Endodermal cell (in vitro differentiated cells): ENCODE measurements at regions not wholly inside any gene's neighbourhood (a gene's known extent, or its start where the extent isn't known, plus 50 kb on each side); places are given as distances from the start of the nearest gene placed in this dataset.
A peak's percentile ranks its signal among the peaks of the same experiment; 100 is the strongest.
"Not testable (repeated sequence)": the region's sequence is repeated elsewhere in the genome, so short reads cannot be mapped to it uniquely, and the experiment has no call there.

Experiments used
- DNase-seq: peaks from one replicate; pipeline ENCODE4 v3.0.0-alpha.2; 2017
- H3K27ac ChIP-seq: 2 replicates; pipeline ENCODE4 v1.5.1; 2013; ENCODE audit warnings: mild to moderate bottlenecking, low read depth, low read length, moderate library complexity
- H3K27me3 ChIP-seq: 2 replicates; pipeline ENCODE4 v1.6.1; 2013; ENCODE audit warnings: mild to moderate bottlenecking, low read length, moderate library complexity; ENCODE audit not compliant: insufficient read depth, control insufficient read depth, poor library complexity, severe bottlenecking
- H3K36me3 ChIP-seq: 2 replicates; pipeline ENCODE4 v1.7.0; 2013; ENCODE audit warnings: mild to moderate bottlenecking, low read length, moderate library complexity; ENCODE audit not compliant: control insufficient read depth, insufficient read depth
- H3K4me1 ChIP-seq: one replicate; pipeline ENCODE4 v1.7.0; 2013; ENCODE audit warnings: low read length; ENCODE audit not compliant: control insufficient read depth, insufficient read depth
- H3K4me3 ChIP-seq: 2 replicates; pipeline ENCODE4 v1.5.1; 2013; ENCODE audit warnings: mild to moderate bottlenecking, low read length, moderate library complexity
- H3K9ac ChIP-seq: 2 replicates; pipeline ENCODE4 v1.6.1; 2013; ENCODE audit warnings: mild to moderate bottlenecking, low read length, moderate library complexity; ENCODE audit not compliant: poor library complexity, severe bottlenecking; ENCODE audit errors: extremely low read depth
- H3K9me3 ChIP-seq: 2 replicates; pipeline ENCODE4 v1.6.1; 2013; ENCODE audit warnings: mild to moderate bottlenecking, low read length, moderate library complexity; ENCODE audit not compliant: control insufficient read depth
- H3K27ac Mint-ChIP-seq: 2 replicates; pipeline ENCODE4 v1.8.0; 2020; ENCODE audit warnings: mixed read lengths
- H3K27me3 Mint-ChIP-seq: 2 replicates; pipeline ENCODE4 v1.8.0; 2021; ENCODE audit warnings: mild to moderate bottlenecking, mixed read lengths; ENCODE audit not compliant: insufficient read depth
- H3K36me3 Mint-ChIP-seq: 2 replicates; pipeline ENCODE4 v1.8.0; 2020; ENCODE audit warnings: low read depth, mixed read lengths
- H3K4me1 Mint-ChIP-seq: 2 replicates; pipeline ENCODE4 v1.8.0; 2020; ENCODE audit warnings: mixed read lengths
- H3K4me3 Mint-ChIP-seq: 2 replicates; pipeline ENCODE4 v1.8.0; 2020; ENCODE audit warnings: mild to moderate bottlenecking, moderate library complexity, mixed read lengths
- H3K9me3 Mint-ChIP-seq: 2 replicates; pipeline ENCODE4 v1.8.0; 2020; ENCODE audit warnings: mild to moderate bottlenecking, mixed read lengths
- whole genome bisulfite sequencing, 2 experiments: methylation state at CpG; one replicate each; pipeline versions ENCODE4 v1.1.5 to v1.1.7; 2013; ENCODE audit warnings: missing lambda C conversion rate in 2 of 2, mixed read lengths in 1 of 2; ENCODE audit not compliant: insufficient coverage in 1 of 2, insufficient read length in 1 of 2; 5-methylcytosine and 5-hydroxymethylcytosine counted together
- TF ChIP-seq, protein P1 (sequence below): fragments of 200-600 bp; sonication (generic); conservative IDR thresholded peaks from 2 replicates; pipeline ENCODE4 v1.5.0; 2021; ENCODE audit warnings: antibody characterized with exemption, mild to moderate bottlenecking

- H3K27me3 Mint-ChIP-seq, H3K36me3 Mint-ChIP-seq: not testable (repeated sequence)
These were observed 1918.2 kb downstream of the KHDRBS2 start for GRCh38 chr6:60367800-60368199.

DNA sequence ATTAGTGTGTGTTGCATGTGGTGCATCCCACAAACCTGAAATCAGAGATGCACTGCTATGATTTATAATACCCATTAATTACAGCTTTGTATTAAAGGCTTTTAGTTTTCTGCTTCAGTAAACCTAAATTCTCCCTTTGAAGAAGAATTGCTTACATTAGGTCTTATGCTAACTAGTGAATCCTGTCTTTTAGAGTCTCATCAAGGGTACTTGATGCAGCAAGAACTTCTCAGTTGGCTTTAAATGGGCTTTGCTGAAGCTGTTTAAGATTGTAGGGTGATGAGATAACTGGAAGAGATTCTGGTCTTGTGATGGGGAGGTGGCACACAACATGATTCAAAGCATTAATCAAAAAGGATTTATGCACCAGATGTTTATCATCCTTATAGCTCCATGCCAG, 1920.1 kb downstream of the KHDRBS2 start:
- not testable (repeated sequence) for H3K27me3 ChIP-seq, H3K27ac Mint-ChIP-seq, H3K27me3 Mint-ChIP-seq, H3K9me3 ChIP-seq, H3K36me3 Mint-ChIP-seq, H3K27ac ChIP-seq, DNase-seq, H3K9ac ChIP-seq, H3K9me3 Mint-ChIP-seq, H3K4me3 Mint-ChIP-seq, H3K4me1 Mint-ChIP-seq, H3K36me3 ChIP-seq, H3K4me3 ChIP-seq, H3K4me1 ChIP-seq

More at GRCh38 chr6:60367800-60368199, 1918.2 kb downstream of the KHDRBS2 start:
- not testable (repeated sequence) for H3K9me3 ChIP-seq, H3K27ac ChIP-seq, H3K9me3 Mint-ChIP-seq, H3K27me3 ChIP-seq, H3K4me1 ChIP-seq, H3K36me3 ChIP-seq, H3K9ac ChIP-seq, H3K4me3 Mint-ChIP-seq, H3K4me3 ChIP-seq, H3K4me1 Mint-ChIP-seq, DNase-seq, H3K27ac Mint-ChIP-seq
- WGBS, 2 experiments: 94 to 100% methylated on average over 2 to 5 of the region's 5 CpGs

GRCh38 chr6:60342411-60343008, 1943.5 kb downstream of the KHDRBS2 start:
- peaks cover 11% of the 10 kb centered on the region for H3K9me3 Mint-ChIP-seq
- H3K9me3 ChIP-seq, H3K27ac ChIP-seq, H3K36me3 ChIP-seq, H3K27ac Mint-ChIP-seq, H3K27me3 Mint-ChIP-seq, DNase-seq, H3K4me3 Mint-ChIP-seq, H3K27me3 ChIP-seq, H3K4me3 ChIP-seq, H3K4me1 Mint-ChIP-seq, H3K4me1 ChIP-seq, H3K9ac ChIP-seq, H3K36me3 Mint-ChIP-seq: not testable (repeated sequence)

GRCh38 chr6:60338328-60339071, 1947.5 kb downstream of the KHDRBS2 start:
- H3K36me3 ChIP-seq, H3K9ac ChIP-seq, H3K4me3 Mint-ChIP-seq, H3K9me3 Mint-ChIP-seq, H3K27ac ChIP-seq, H3K9me3 ChIP-seq, H3K27me3 Mint-ChIP-seq, H3K27me3 ChIP-seq, H3K4me3 ChIP-seq, H3K27ac Mint-ChIP-seq, H3K36me3 Mint-ChIP-seq, H3K4me1 Mint-ChIP-seq, H3K4me1 ChIP-seq: not testable (repeated sequence)
- DNase-seq: peak; percentile 40
- TF ChIP-seq, protein P1, sequence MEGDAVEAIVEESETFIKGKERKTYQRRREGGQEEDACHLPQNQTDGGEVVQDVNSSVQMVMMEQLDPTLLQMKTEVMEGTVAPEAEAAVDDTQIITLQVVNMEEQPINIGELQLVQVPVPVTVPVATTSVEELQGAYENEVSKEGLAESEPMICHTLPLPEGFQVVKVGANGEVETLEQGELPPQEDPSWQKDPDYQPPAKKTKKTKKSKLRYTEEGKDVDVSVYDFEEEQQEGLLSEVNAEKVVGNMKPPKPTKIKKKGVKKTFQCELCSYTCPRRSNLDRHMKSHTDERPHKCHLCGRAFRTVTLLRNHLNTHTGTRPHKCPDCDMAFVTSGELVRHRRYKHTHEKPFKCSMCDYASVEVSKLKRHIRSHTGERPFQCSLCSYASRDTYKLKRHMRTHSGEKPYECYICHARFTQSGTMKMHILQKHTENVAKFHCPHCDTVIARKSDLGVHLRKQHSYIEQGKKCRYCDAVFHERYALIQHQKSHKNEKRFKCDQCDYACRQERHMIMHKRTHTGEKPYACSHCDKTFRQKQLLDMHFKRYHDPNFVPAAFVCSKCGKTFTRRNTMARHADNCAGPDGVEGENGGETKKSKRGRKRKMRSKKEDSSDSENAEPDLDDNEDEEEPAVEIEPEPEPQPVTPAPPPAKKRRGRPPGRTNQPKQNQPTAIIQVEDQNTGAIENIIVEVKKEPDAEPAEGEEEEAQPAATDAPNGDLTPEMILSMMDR: peak; percentile 71
- no CpG with 5 or more reads among the region's 2 CpGs for WGBS, 2 experiments

DNA sequence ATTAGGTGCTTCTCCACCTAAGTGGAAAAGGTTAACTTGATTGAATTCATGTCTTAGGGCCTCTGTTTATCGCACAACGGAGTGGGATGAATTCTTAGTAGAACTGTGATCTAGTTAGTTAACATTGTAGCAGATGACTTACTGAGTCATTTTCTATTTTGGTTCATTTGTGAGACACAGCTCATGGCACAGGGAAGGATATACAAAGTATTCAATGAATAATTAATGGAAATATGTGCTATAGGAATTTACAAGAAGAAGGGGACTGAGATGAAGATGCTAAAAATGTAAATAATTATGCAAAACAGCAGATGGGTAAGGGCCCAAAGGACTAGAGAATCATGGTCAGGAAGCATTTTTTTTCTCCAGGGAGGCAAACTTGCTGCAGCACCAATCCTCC, 1950.9 kb downstream of the KHDRBS2 start:
- not testable (repeated sequence) for DNase-seq, H3K9me3 ChIP-seq, H3K27ac ChIP-seq, H3K9ac ChIP-seq, H3K36me3 ChIP-seq, H3K4me3 Mint-ChIP-seq, H3K27me3 Mint-ChIP-seq, H3K4me3 ChIP-seq, H3K9me3 Mint-ChIP-seq, H3K27ac Mint-ChIP-seq, H3K4me1 ChIP-seq, H3K36me3 Mint-ChIP-seq, H3K4me1 Mint-ChIP-seq, H3K27me3 ChIP-seq
- 97% methylated on average over 2 of the region's 2 CpGs; no CpG with 5 or more reads in 1 of the 2 experiments for WGBS, 2 experiments

GRCh38 chr6:60333708-60334107, 1952.3 kb downstream of the KHDRBS2 start:
- not testable (repeated sequence) for H3K4me3 ChIP-seq, H3K36me3 Mint-ChIP-seq, H3K27me3 Mint-ChIP-seq, H3K9me3 ChIP-seq, H3K4me3 Mint-ChIP-seq, H3K27me3 ChIP-seq, H3K27ac ChIP-seq, H3K9ac ChIP-seq, DNase-seq, H3K9me3 Mint-ChIP-seq, H3K27ac Mint-ChIP-seq, H3K36me3 ChIP-seq, H3K4me1 ChIP-seq
- WGBS, 2 experiments: 96% methylated on average over 3 of the region's 3 CpGs; no CpG with 5 or more reads in 1 of the 2 experiments
- peaks cover 17% of the 10 kb centered on the region for H3K4me1 Mint-ChIP-seq
